Subcutaneous abdominal adipose tissue (tissue), 5 donors: ENCODE measurements at regions not wholly inside any gene's neighbourhood (a gene's known extent, or its start where the extent isn't known, plus 50 kb on each side); places are given as distances from the start of the nearest gene placed in this dataset.
"Not testable (repeated sequence)": the region's sequence is repeated elsewhere in the genome, so short reads cannot be mapped to it uniquely, and the experiment has no call there.

Experiments used
- H3K27ac ChIP-seq: one replicate; pipeline ENCODE4 v1.7.0; 2013; ENCODE audit warnings: low read depth, mild to moderate bottlenecking, inconsistent platforms, low read length, moderate library complexity
- H3K27me3 ChIP-seq, 5 donors: one replicate each; pipeline ENCODE4 v1.7.0; 2013; ENCODE audit warnings: low read length in 5 of 5, inconsistent platforms in 1 of 5; ENCODE audit not compliant: control insufficient read depth in 5 of 5, insufficient read depth in 4 of 5
- H3K36me3 ChIP-seq, 5 donors: one replicate each; pipeline ENCODE4 v1.7.0; 2013; ENCODE audit warnings: low read length in 5 of 5; ENCODE audit not compliant: control insufficient read depth in 5 of 5, insufficient read depth in 5 of 5
- H3K4me1 ChIP-seq, 5 donors: one replicate each; pipeline ENCODE4 v1.7.0; 2013; ENCODE audit warnings: low read length in 5 of 5, mild to moderate bottlenecking in 3 of 5, moderate library complexity in 1 of 5; ENCODE audit not compliant: control insufficient read depth in 5 of 5, insufficient read depth in 5 of 5
- H3K4me3 ChIP-seq, 5 donors: one replicate each; pipeline ENCODE4 v1.7.0; 2013; ENCODE audit warnings: low read length in 5 of 5, low read depth in 1 of 5
- H3K9ac ChIP-seq, 5 donors: one replicate each; pipeline ENCODE4 v1.7.0; 2013; ENCODE audit warnings: low read length in 5 of 5, mild to moderate bottlenecking in 4 of 5, moderate library complexity in 3 of 5
- H3K9me3 ChIP-seq, 5 donors: one replicate each; pipeline ENCODE4 v1.7.0; 2013; ENCODE audit warnings: low read length in 5 of 5; ENCODE audit not compliant: control insufficient read depth in 5 of 5
- donor health status: healthy.
- donor health status: healthy.
- donor health status: healthy.
- donor health status: healthy.
- donor health status: healthy.

DNA sequence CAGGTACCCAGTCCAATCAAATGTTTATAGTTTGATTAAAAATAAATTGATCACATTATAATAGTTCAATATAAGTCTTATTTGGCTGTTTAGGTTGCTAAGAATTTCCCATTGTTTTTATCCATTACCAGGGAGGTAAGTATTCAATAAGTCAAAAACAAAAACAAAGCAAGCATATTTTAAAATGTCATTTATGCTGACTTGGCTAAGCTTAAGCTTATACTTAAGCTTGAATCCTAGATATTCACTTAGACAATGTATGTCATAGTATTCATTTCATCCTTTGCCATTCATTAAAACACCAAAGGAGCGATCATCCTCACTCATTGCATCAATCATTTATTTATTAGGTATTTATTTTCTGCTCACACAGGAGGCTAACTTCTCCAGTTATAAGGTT lies 144.9 kb downstream of the PRL start:
- no peak overlapping the region for H3K4me3 ChIP-seq
- H3K4me1 ChIP-seq, result peaks cover 5 to 32% (median 23%) of the 10 kb centered on the region in 5 donors
- no peaks in the 10 kb centered on the region for H3K36me3 ChIP-seq
- peaks cover 0 to under 1% (median 0%) of the 10 kb centered on the region in 5 donors for H3K27me3 ChIP-seq
- H3K27ac ChIP-seq, result no peak overlapping the region
- H3K9me3 ChIP-seq, result no peaks in the 10 kb centered on the region
- no peak overlapping the region for H3K9ac ChIP-seq

DNA sequence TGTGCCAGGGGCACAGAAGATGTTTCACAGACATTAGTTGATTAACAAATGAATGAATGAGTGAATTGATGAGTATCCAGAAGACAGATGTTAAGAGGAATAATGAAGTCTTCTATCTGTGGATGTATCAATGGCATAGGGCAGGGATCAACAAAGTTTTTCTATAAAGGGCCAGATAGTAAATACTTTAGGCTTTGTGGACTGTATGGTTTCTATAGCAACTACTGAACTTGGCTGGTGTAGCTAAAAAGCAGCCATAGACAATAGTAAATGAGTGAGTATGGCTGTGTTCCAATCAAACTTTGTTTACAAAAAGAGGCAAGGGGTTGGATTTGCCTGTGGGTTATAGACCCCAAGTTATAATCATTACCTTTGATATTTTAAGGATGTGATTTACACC lies 144.0 kb downstream of the PRL start:
- Histone ChIP-seq H3K27ac (no peak overlapping the region), H3K27me3 (no peaks in the 10 kb centered on the region), H3K9ac (no peak overlapping the region), H3K4me1 (peaks cover 3 to 22% (median 13%) of the 10 kb centered on the region in 5 donors), H3K4me3 (no peak overlapping the region), H3K9me3 (no peaks in the 10 kb centered on the region), H3K36me3 (no peaks in the 10 kb centered on the region)

DNA sequence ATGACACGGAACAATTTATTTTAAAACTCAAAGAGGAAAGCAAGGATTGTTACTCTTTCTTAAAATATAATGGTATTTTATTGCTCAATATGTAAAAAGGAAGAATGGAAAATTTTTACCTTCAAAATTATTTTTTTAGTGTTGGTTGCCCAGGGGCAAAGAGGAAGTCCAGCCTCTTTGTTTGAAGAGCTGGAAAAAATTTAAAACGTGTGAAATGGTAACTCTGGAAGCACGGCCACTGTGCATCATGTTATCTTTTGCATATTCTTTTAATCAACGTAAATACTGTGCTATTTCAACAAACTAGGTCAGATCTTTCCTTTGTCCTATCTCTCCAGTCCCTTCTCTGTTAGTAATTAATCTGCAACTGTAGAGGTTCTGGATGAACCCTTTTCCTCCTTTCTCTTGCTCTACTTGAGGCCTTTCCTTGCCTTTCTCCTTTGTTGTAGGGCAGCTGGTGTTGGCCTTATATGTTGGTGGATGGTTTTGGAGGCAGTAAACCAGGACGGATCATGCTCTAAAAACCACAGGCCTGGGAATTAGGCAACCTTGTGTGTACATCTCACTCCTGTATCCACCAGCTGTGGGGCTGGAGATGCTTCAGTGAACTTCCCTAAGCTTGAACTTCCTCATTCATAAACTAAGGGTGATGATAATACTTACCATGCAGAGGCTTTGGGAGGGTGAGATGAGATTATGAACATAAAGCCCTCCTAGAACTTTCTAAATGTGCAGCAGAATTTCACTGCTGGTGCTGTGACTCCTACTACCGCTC lies 143.3 kb downstream of the PRL start:
- Histone ChIP-seq H3K27ac (no peak overlapping the region), H3K4me1 (peaks cover 0 to 15% (median 6%) of the 10 kb centered on the region in 5 donors), H3K27me3 (no peaks in the 10 kb centered on the region), H3K36me3 (no peaks in the 10 kb centered on the region), H3K9me3 (no peaks in the 10 kb centered on the region), H3K4me3 (no peak overlapping the region), H3K9ac (no peak overlapping the region)

DNA sequence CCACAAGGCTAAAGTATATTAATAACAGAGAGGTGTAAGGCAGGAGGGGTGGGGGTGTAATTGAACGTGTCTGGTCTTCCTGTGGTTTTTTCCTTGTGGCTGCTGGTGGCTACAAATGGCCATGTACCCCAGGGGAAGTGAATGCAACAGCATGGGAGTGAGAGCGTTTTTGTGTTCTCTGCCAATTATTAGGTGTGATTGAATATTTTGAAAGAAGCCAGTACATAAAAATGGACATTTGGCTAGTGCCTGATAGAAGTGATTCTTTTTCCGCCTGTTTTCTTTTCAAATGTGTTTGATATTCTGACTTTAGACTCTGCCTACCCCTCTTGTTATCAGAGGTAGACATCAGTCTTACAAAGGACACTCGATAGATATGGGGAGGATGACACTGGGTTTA lies 141.3 kb downstream of the PRL start:
- Histone ChIP-seq H3K9me3 (no peaks in the 10 kb centered on the region), H3K9ac (no peak overlapping the region), H3K36me3 (no peaks in the 10 kb centered on the region), H3K27ac (no peak overlapping the region), H3K27me3 (no peaks in the 10 kb centered on the region), H3K4me3 (no peak overlapping the region), H3K4me1 (no peaks in the 10 kb centered on the region)

DNA sequence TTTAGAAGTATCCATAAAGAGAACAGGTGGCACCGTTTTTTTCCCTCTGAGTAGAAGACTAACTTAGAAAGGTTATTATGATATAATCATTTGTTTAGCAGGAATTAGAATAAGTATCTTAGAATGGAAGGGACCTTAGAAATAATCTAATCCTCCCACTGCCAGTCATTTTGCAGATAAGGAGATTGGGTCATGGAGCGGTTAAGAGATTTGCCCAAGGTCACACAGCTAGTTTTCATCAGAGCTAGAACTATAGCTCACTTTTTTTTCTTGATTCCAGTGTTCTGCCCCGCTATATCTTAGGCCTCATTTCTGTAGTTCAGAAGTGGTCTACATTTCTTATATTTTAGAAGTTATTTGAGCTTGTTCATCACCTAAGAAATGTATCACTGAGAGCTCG lies 139.6 kb downstream of the PRL start:
- H3K4me1 ChIP-seq, result no peaks in the 10 kb centered on the region
- H3K27me3 ChIP-seq, result no peaks in the 10 kb centered on the region
- H3K4me3 ChIP-seq, result no peak overlapping the region
- no peaks in the 10 kb centered on the region for H3K36me3 ChIP-seq
- H3K9me3 ChIP-seq, result no peaks in the 10 kb centered on the region
- H3K27ac ChIP-seq, result no peak overlapping the region
- H3K9ac ChIP-seq, result no peak overlapping the region

DNA sequence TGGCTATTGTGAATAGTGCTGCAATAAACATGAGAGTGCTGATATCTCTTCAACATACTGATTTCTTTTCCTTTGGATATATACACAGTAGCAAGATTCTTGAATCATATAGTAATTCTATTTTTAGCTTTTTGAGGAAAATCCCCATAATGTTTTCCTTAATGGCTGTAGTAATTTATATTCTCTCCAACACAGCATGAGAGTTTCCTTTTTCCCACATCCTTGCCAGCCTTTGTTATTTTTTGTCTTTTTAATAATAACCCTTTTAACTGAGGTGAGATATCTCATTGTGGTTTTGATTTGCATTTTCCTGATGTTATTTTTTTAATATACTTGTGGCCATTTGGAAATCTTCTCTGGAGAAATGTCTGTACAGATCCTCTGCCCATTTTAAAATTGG lies 132.6 kb downstream of the PRL start:
- H3K4me3 ChIP-seq, result no peak overlapping the region
- H3K27me3 ChIP-seq, result no peaks in the 10 kb centered on the region
- H3K36me3 ChIP-seq, result no peaks in the 10 kb centered on the region
- H3K9ac ChIP-seq, result no peak overlapping the region
- H3K9me3 ChIP-seq, result peaks cover 0 to 9% (median 0%) of the 10 kb centered on the region in 5 donors
- no peak overlapping the region for H3K27ac ChIP-seq
- no peaks in the 10 kb centered on the region for H3K4me1 ChIP-seq

DNA sequence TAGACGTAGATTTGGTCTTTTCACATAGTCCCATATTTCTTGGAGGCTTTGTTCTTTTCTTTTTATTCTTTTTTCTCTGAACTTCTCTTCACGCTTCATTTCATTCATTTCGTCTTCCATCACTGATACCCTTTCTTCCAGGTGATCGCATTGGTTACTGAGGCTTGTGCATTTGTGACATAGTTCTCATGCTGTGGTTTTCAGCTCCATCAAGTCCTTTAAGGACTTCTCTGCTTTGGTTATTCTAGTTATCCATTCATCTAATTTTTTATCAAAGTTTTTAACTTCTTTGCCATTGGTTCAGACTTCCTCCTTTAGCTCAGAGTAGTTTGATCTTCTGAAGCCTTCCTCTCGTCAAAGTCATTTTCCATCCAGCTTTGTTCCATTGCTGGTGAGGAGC lies 125.8 kb downstream of the PRL start:
- peaks cover 0 to 26% (median 17%) of the 10 kb centered on the region in 5 donors for H3K9me3 ChIP-seq
- not testable (repeated sequence) for H3K4me1 ChIP-seq, H3K27me3 ChIP-seq, H3K36me3 ChIP-seq, H3K9ac ChIP-seq, H3K4me3 ChIP-seq, H3K27ac ChIP-seq

DNA sequence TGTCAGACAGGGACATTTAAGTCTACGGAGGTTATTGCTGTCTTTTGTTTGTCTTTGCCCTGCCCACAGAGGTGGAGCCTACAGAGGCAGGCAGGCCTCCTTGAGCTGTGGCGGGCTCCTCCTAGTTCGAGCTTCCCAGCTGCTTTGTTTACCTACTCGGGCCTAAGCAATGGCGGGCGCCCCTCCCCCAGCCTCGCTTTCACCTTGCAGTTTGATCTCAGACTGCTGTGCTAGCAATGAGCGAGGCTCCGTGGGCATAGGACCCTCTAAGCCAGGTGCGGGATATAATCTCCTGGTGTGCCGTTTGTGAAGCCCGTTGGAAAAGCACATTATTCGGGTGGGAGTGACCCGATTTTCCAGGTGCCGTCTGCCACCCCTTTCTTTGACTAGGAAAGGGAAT lies 125.0 kb downstream of the PRL start:
- Histone ChIP-seq H3K4me3 (peak overlapping the region in 1 of 5 donors; percentile 9), H3K9me3 (peaks cover 0 to 26% (median 17%) of the 10 kb centered on the region in 5 donors)
- H3K27ac ChIP-seq, H3K9ac ChIP-seq, H3K4me1 ChIP-seq, H3K36me3 ChIP-seq, H3K27me3 ChIP-seq: not testable (repeated sequence)

DNA sequence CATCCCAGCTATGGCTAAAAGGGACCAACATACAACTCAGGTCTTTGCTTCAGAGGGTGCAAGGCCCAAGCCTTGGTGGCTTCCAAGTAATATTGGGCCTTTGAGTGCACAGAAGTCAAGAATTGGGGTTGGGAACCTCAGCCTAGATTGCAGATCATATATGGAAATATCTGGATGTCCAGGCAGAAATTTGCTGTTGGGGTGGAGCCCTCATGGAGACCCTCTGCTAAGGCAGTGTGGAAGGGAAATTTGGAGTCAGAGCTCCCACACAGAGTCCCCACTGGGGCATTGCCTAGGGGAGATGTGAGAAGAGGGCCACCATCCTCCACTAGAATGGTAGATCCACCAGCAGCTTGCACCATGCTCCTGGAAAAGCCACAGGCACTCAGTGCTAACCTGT lies 123.5 kb downstream of the PRL start:
- Histone ChIP-seq H3K36me3 (no peaks in the 10 kb centered on the region), H3K27ac (no peak overlapping the region), H3K9ac (no peak overlapping the region), H3K27me3 (no peaks in the 10 kb centered on the region), H3K4me3 (peak overlapping the region in 2 of 5 donors; percentile 9 to 39), H3K9me3 (peaks cover 0 to 26% (median 17%) of the 10 kb centered on the region in 5 donors), H3K4me1 (no peaks in the 10 kb centered on the region)

DNA sequence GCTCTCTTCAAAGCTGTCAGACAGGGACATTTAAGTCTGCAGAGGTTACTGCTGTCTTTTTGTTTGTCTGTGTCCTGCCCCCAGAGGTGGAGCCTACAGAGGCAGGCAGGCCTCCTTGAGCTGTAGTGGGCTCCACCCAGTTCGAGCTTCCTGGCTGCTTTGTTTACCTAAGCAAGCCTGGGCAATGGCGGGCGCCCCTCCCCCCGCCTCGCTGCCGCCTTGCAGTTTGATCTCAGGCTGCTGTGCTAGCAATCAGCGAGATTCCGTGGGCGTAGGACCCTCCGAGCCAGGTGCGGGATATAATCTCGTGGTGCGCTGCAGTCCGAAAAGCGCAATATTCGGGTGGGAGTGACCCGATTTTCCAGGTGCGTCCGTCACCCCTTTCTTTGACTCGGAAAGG lies 116.6 kb downstream of the PRL start:
- not testable (repeated sequence) for H3K27me3 ChIP-seq, H3K9ac ChIP-seq, H3K4me1 ChIP-seq, H3K36me3 ChIP-seq, H3K27ac ChIP-seq, H3K4me3 ChIP-seq
- peaks cover 2 to 13% (median 10%) of the 10 kb centered on the region in 5 donors for H3K9me3 ChIP-seq
